C4-2B (cell line): ENCODE measurements at regions not wholly inside any gene's neighbourhood (a gene's known extent, or its start where the extent isn't known, plus 50 kb on each side); places are given as distances from the start of the nearest gene placed in this dataset.

Experiments used
- H3K27ac ChIP-seq: fragments of 450-650 bp; 2 replicates; pipeline ENCODE4 v1.5.1; 2017
- CTCF ChIP-seq: fragments of 450-650 bp; conservative IDR thresholded peaks from 2 replicates; pipeline ENCODE4 v1.5.1; 2017; ENCODE audit warnings: mild to moderate bottlenecking
- ZFX ChIP-seq: fragments of 450-650 bp; IDR thresholded peaks from 2 replicates; pipeline ENCODE4 v1.6.1; 2017

GRCh38 chr2:51723691-51724090 lies 691.8 kb upstream of the NRXN1 start:
- TF ChIP-seq ZFX (no peak), CTCF (no peak)
- no peak overlapping the region for H3K27ac ChIP-seq

- TF ChIP-seq ZFX (no peak), CTCF (no peak)
- no peak overlapping the region for H3K27ac ChIP-seq
These were observed 690.4 kb upstream of the NRXN1 start for GRCh38 chr2:51722311-51722710.

- no peak overlapping the region for H3K27ac ChIP-seq
- TF ChIP-seq CTCF: no peak
These were observed 688.9 kb upstream of the NRXN1 start for GRCh38 chr2:51720826-51721225.

- no peak for TF ChIP-seq CTCF
- TF ChIP-seq ZFX: no peak
- H3K27ac ChIP-seq: no peak overlapping the region
These were observed 686.9 kb upstream of the NRXN1 start for GRCh38 chr2:51718881-51719280.

GRCh38 chr2:51717312-51717711 lies 685.4 kb upstream of the NRXN1 start:
- TF ChIP-seq CTCF (no peak), ZFX (no peak)
- H3K27ac ChIP-seq: no peak overlapping the region

GRCh38 chr2:51711766-51712165 lies 679.8 kb upstream of the NRXN1 start:
- H3K27ac ChIP-seq: no peak overlapping the region
- TF ChIP-seq ZFX (no peak), CTCF (no peak)

- TF ChIP-seq CTCF (peak; percentile 44), ZFX (no peak)
- H3K27ac ChIP-seq: no peak overlapping the region
These were observed 678.3 kb upstream of the NRXN1 start for GRCh38 chr2:51710222-51710621.
